HG02759 (cell line): ENCODE measurements at regions not wholly inside any gene's neighbourhood (a gene's known extent, or its start where the extent isn't known, plus 50 kb on each side); places are given as distances from the start of the nearest gene placed in this dataset.
A peak's percentile ranks its signal among the peaks of the same experiment; 100 is the strongest.

Experiments used
- ATAC-seq: cut with Tn5 transposase; IDR thresholded peaks from one replicate; pipeline ENCODE4 v1.9.1; 2021; ENCODE audit warnings: mild to moderate bottlenecking, moderate library complexity; ENCODE audit not compliant: unreplicated experiment

- no peak for ATAC-seq
Observed at GRCh38 chr14:61110316-61111082, 129.5 kb downstream of the SLC38A6 start.

GRCh38 chr14:61109288-61109687 lies 128.2 kb downstream of the SLC38A6 start:
- no peak for ATAC-seq

GRCh38 chr14:61108496-61109141 lies 127.6 kb downstream of the SLC38A6 start:
- ATAC-seq, result no peak

GRCh38 chr14:61107869-61108493 lies 126.9 kb downstream of the SLC38A6 start:
- no peak for ATAC-seq

DNA sequence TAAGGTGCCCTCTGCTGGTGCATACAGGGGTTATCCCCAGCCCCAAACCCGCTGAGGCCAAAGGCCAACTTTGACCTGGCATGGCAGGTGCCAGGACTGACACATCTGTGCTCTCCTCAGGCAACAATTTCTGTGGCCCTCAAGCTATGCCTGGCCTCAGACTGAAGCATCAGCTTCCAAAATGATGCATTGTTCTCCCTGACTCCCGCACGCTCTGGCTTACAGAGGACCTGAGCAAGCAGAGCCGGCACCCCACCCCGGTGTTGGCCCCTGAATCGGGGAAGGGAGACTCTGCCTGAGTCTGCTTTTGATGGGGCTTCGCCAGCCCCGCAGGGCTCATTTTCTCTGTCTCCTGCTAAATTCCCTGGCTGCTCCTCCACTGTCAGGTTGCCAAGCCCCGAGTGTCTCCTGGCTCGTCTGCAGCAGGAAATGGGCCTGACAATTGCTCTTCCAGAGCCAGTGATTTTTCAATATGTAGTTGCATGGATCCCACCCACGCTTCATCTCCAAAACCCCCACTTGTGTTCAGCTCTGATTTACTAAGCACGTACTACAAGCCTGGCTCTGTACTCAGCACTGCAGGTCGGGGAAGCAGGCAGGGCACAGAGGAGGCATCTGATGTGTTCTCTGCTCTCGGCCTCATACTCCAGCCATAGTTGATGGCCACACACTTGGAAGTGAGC lies 126.1 kb downstream of the SLC38A6 start:
- no peak for ATAC-seq

- no peak for ATAC-seq
Observed at GRCh38 chr14:61106271-61106958, 125.4 kb downstream of the SLC38A6 start.

GRCh38 chr14:61104358-61104757 lies 123.3 kb downstream of the SLC38A6 start:
- ATAC-seq, result no peak

- peak; percentile 68 for ATAC-seq
Observed at GRCh38 chr14:61103541-61104339, 122.7 kb downstream of the SLC38A6 start.

DNA sequence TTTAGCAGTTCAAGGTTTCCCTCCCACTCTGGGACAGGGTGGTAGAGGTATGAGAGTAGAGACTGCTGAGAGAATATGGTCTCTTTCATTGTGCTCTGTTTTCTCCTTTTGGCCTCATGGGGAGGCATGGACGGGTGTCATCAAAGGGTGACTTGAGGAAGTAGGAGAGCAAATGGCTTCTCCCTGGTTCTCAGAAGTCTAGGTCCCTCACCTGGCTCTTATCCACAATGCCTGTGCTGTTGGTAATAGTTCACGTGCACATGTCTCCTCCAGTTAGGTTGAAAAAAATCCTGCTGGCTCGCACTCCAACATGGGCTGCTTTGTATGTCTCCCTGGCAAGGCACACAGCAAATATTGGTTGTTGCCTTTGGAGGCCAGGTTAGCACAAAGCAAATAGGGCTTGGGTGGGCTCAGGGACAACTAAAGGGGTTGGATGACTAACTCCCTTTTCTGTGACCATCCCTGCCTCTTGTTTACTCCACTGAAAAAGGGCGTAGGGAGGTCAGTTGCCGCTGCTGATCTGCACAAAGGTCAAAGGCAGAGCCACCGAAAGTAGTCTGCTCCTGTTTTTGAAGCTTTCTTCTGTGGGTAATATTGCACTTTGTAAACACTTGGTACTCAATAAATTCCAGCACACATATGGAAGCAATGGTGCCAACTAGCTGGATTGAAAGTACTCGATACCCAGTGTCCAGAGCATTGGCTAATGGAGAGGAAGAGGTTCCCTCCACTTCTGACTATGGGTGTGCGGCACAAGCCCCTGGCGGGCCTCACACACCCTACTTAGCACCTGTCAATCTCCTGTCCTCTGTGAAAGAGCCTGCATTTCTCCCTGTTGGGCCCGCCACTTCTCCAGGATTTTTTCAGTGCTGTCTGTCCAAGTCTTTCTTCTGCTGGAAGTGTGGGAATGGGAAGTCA lies 121.8 kb downstream of the SLC38A6 start:
- ATAC-seq, result no peak
